ENCODE measurements at regions not wholly inside any gene's neighbourhood (a gene's known extent, or its start where the extent isn't known, plus 50 kb on each side); places are given as distances from the start of the nearest gene placed in this dataset.
A peak's percentile ranks its signal among the peaks of the same experiment; 100 is the strongest.
"Not testable (repeated sequence)": the region's sequence is repeated elsewhere in the genome, so short reads cannot be mapped to it uniquely, and the experiment has no call there.

DNA sequence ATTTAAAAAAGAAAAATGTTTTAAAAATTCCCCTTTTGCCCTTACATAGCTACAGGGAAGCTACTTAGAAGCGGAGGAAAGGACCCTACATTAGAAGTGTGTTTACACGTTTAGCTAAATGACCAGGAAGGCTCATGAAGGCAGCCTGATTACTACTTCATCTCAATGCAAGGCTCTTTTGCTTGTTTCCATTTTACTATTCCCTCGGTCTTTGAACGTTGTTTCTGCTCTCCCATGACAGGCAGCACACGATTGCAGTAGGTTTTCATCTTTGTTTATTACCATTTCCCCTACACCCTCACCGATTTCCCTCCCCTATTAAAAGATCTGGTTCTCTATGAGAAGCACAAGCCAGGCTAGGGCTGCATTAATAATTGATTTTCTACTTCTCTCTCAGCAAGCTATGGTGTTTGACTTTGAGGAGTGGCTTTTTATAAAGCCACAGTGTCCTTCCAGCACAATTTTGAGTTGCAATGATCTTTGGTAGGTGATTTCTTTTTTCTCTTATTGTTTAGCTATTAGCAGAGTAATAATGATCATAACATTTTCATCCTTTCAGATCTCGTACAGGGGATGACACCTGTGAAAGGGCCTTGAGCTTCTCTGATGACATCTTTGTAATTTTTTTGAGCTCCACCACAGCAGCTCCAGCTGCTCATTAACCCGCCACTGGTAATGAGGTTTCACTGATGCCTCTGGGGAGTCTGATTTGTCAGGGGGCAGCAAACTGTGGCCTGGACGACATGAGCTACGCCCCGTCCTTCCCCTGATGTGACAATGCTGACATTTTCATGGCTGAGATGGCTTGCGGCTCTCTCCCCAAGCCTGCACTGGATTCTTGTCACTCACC, 670.3 kb downstream of the UQCRFS1 start:
- CTCF ChIA-PET: interaction anchor here (0.5 kb wide), 1 partner anchor 19 kb away, joined by 3 read pairs; no protein-coding TSS in a partner anchor

DNA sequence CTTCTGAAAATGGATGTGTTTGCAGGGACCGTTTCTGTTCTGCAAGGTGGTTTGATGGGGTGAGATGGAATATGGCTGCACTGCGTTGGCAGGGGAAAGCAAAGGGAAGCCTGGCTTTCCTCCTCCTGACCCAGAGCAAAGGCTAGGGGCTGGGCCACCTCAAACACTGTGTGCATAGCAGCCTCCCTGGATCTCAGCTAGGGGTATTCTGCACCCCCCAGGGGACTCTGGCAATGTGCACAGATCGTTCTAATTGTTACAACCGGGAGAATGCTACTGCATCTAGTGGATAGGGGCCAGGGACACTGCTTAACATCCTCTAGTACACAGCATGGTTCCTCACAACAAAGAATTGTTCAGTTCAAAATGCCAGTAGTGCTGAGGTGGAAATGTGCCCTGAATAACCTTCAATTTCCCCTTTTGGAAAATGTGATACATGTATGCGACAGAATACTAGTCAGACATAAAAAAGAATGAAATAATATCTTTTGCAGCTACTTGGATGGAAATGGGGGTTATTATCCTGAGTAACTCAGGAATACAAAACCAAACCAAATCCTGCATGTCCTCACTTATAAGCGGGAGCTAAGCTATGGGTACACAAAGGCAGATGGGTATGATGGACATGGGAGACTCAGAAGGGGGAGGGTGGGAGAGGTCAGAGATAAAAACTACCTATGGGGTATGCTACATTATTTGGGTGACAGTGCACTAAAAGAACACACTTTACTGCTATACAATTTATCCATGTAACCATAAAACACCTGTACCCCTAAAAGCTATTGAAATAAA, 671.2 kb downstream of the UQCRFS1 start:
- CTCF ChIA-PET: interaction anchor here (0.8 kb wide), 1 partner anchor 70 kb away, joined by 3 read pairs; no protein-coding TSS in a partner anchor
- H3K4me1 Mint-ChIP-seq: no peaks in the 10 kb centered on the region
- H3K27ac Mint-ChIP-seq: no peak overlapping the region

More for the DNA sequence above, 670.3 kb downstream of the UQCRFS1 start:
- Mint-ChIP-seq H3K4me1 (no peaks in the 10 kb centered on the region), H3K9me3 (peaks cover 5% of the 10 kb centered on the region), H3K27ac (no peak overlapping the region), H3K27me3 (no peaks in the 10 kb centered on the region), H3K4me3 (no peak overlapping the region), H3K36me3 (no peaks in the 10 kb centered on the region)
- no peak for DNase-seq

DNA sequence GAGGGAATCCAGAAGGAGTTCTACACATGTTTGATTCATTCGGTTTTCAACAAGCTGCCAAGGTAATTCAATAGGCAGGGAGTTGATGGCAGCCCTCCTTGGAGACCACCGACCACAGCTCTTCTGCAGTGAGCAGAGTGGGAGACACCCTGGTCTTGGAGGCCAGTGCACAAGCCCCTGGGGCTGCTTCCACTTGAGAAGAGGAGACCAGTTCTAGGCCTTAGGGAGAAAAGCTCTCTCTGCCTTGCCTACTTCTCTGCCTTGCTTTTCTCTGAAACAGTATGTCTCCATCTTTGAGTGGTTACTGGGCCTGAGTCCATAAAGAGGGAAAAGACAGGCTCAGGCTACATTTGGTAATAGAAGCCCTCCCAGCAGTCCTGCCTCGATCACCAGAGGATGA, 671.9 kb downstream of the UQCRFS1 start:
- Mint-ChIP-seq H3K4me3 (no peak overlapping the region), H3K36me3 (no peaks in the 10 kb centered on the region), H3K4me1 (no peaks in the 10 kb centered on the region), H3K27me3 (no peaks in the 10 kb centered on the region), H3K27ac (peak overlapping the region; percentile 2), H3K9me3 (peaks cover 3% of the 10 kb centered on the region)
- no peak for DNase-seq
- CTCF ChIA-PET: no interaction called here

More for the DNA sequence above, 671.2 kb downstream of the UQCRFS1 start:
- no peaks in the 10 kb centered on the region for H3K36me3 Mint-ChIP-seq
- no peak for DNase-seq
- H3K4me3 Mint-ChIP-seq: no peak overlapping the region
- H3K9me3 Mint-ChIP-seq: peaks cover 5% of the 10 kb centered on the region
- H3K27me3 Mint-ChIP-seq: no peaks in the 10 kb centered on the region

DNA sequence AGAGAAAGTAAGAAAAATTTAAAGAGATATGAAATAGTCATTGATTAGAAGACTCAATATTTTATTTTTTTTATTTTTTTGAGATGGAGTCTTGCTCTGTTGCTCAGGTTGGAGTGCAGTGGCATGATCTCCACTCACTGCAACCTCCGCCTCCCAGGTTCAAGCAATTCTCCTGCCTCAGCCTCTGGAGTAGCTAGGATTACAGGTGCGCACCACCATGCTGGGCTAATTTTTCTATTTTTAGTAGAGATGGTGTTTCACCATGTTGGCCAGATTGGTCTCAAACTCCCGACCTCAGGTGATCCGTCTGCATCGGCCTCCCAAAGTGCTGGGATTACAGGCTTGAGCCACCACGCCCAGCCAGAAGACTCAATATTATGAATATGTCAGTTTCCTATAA, 672.6 kb downstream of the UQCRFS1 start:
- H3K4me3 Mint-ChIP-seq, H3K36me3 Mint-ChIP-seq, H3K27me3 Mint-ChIP-seq, H3K27ac Mint-ChIP-seq, H3K9me3 Mint-ChIP-seq, DNase-seq, H3K4me1 Mint-ChIP-seq, CTCF ChIA-PET: not testable (repeated sequence)

DNA sequence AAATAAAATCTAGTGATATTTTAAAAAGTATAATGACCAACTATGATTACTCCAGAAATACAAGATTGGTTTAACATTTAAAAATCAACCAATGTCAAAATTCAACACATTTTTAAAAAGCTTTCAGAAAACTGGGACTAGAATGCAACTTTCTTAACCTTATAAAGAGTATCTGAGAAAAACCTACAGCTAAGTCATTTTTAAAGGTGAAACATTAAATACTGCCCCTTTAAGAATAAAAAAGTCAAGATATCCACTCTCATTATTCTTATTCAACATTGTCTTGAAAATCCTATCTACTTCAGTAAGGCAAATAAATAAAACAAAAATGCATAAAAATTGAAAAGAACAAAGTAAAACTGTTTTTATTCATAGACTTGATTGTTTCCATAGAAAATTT, 673.2 kb downstream of the UQCRFS1 start:
- no peaks in the 10 kb centered on the region for H3K36me3 Mint-ChIP-seq
- no peaks in the 10 kb centered on the region for H3K4me1 Mint-ChIP-seq
- CTCF ChIA-PET: no interaction called here
- H3K27me3 Mint-ChIP-seq: no peaks in the 10 kb centered on the region
- H3K4me3 Mint-ChIP-seq: no peak overlapping the region
- H3K27ac Mint-ChIP-seq: no peak overlapping the region
- no peak for DNase-seq
- H3K9me3 Mint-ChIP-seq: peaks cover 6% of the 10 kb centered on the region

DNA sequence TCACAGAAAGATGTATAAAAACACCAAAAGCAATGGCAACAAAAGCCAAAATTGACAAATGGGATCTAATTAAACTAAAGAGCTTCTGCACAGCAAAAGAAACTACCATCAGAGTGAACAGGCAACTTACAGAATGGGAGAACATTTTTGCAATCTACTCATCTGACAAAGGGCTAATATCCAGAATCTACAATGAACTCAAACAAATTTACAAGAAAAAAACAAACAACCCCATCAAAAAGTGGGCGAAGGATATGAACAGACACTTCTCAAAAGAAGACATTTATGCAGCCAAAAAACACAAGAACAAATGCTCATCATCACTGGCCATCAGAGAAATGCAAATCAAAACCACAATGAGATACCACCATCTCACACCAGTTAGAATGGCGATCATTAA, 674.4 kb downstream of the UQCRFS1 start:
- H3K9me3 Mint-ChIP-seq, CTCF ChIA-PET, H3K4me3 Mint-ChIP-seq, H3K4me1 Mint-ChIP-seq, H3K27ac Mint-ChIP-seq, H3K27me3 Mint-ChIP-seq, H3K36me3 Mint-ChIP-seq, DNase-seq: not testable (repeated sequence)

DNA sequence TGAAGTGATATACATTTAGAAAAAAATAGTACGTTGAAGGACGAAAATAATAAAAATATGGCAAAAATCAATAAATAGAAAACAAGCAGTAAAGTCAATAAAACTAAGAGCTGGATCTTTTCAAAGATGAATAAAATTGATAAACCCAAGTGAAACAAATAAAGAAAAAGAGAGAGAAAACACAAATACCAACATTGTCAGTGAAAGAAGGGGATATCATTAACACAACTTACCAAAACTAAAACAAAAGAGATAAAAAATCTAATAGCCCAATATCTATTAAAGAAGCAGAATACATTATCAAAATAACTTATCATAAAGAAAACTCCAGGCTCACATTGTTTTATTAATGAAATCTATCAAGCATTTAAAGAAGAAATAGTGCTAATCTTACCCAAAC, 675.1 kb downstream of the UQCRFS1 start:
- Mint-ChIP-seq H3K36me3 (no peaks in the 10 kb centered on the region), H3K4me3 (no peak overlapping the region), H3K27me3 (no peaks in the 10 kb centered on the region), H3K9me3 (peaks cover 6% of the 10 kb centered on the region), H3K4me1 (no peaks in the 10 kb centered on the region), H3K27ac (no peak overlapping the region)
- CTCF ChIA-PET: no interaction called here
- DNase-seq: no peak

DNA sequence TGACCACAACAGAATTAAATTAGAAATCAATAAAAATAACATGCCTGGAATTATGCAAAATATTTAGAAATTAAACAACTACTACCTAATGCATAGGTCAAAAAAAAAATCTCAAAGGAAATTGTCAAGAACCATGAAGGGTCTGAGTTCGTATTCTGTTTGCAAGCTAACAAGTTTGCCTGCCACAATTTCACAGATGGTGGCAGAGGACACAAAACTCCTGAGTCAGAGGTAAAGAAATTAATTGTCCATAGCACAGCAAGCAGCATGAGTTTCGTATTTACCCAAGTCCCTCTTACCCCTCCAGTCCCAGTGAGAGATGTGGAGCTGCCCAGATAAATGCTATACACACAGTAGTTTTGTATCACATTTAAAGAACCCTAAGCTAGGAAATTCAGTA, 675.9 kb downstream of the UQCRFS1 start:
- CTCF ChIA-PET: no interaction called here
- no peak for DNase-seq
- H3K9me3 Mint-ChIP-seq: peaks cover 9% of the 10 kb centered on the region
- H3K4me1 Mint-ChIP-seq: no peaks in the 10 kb centered on the region
- no peak overlapping the region for H3K27ac Mint-ChIP-seq
- H3K36me3 Mint-ChIP-seq: no peaks in the 10 kb centered on the region
- H3K27me3 Mint-ChIP-seq: no peaks in the 10 kb centered on the region
- H3K4me3 Mint-ChIP-seq: no peak overlapping the region

DNA sequence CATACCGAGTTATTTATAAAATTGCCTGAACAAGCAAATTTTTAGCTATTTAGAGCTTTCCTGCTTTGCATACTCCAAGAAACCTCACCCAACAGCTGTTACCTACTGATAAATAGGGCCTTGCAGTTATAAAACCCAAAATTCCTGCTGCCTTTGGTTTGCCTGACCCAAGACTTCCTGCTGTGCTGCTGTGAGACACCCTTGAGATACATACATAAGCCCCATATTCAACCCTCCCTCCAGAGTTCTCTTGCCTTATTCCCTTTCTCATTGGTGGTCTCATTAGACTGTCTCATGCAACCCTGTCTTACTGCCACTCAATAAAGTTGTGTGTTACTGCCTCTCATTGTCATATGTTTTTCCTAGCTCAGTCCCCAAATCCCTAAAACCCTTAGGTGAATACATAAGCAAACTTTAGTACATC, 677.6 kb downstream of the UQCRFS1 start:
- no peaks in the 10 kb centered on the region for H3K36me3 Mint-ChIP-seq
- H3K27me3 Mint-ChIP-seq: no peaks in the 10 kb centered on the region
- no peak overlapping the region for H3K27ac Mint-ChIP-seq
- H3K4me1 Mint-ChIP-seq: no peaks in the 10 kb centered on the region
- CTCF ChIA-PET: interaction anchor here (0.7 kb wide), 1 partner anchor 123 kb away, joined by 3 read pairs; no protein-coding TSS in a partner anchor
- H3K9me3 Mint-ChIP-seq: peaks cover 9% of the 10 kb centered on the region
- no peak overlapping the region for H3K4me3 Mint-ChIP-seq
- DNase-seq: no peak

DNA sequence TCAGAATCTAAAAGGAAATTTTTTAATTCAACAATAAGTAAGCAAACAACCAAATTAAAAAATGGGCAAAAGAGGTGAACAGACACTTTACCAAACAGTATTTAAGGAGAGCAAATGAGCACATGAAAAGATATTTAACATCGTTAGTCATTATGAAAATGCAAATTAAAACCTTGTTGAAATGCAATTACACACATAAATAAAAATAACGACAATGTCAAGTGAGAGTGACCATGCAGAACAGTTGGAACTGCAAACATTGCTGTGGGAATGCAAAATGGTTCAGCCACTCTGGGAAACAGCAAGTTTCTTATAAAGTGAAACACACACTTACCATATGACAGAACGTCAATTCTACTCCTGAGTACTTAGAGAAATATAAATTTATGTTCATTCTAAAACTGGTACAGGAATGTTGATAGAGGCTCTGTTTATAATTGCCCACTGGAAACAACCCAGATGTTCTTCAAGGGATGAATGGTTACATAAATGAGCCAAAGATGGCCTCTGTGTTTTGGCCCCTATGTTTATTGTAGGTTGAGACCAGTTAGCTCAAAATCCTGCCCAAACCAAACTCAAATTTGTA, 678.1 kb downstream of the UQCRFS1 start:
- Mint-ChIP-seq H3K9me3 (peaks cover 9% of the 10 kb centered on the region), H3K27ac (no peak overlapping the region), H3K36me3 (no peaks in the 10 kb centered on the region), H3K4me3 (no peak overlapping the region), H3K27me3 (no peaks in the 10 kb centered on the region), H3K4me1 (no peaks in the 10 kb centered on the region)
- CTCF ChIA-PET: interaction anchor here (0.7 kb wide), 1 partner anchor 124 kb away, joined by 3 read pairs; no protein-coding TSS in a partner anchor
- DNase-seq: no peak

DNA sequence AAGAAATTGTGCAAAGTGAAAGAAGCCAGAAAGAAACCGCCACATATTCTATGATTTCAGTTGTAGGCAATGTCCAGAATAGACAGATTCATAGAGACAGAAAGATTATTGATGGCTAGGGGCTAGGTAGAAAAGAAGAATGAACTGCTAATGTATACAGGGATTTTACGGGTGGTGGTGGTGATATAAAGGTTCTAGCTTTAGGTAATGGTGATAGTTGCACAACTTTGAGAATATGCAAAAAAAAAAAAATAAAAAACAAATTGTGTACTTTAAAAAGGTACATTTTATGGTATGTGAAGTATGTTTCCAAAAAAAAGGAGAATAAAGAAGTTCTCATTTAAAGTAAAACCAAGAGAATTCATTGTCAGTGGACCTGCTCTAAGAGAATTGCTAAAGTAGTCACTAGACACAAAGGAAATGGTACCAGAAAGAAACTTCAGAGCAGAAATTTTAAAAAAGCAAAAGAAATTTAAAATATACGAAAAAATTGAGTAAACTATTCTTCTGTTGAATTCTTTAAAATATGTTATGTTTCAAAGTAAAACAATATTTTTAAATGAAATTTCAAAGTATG, 680.1 kb downstream of the UQCRFS1 start:
- no peaks in the 10 kb centered on the region for H3K4me1 Mint-ChIP-seq
- no peaks in the 10 kb centered on the region for H3K27me3 Mint-ChIP-seq
- H3K27ac Mint-ChIP-seq: no peak overlapping the region
- CTCF ChIA-PET: no interaction called here
- H3K9me3 Mint-ChIP-seq: peaks cover 6% of the 10 kb centered on the region
- H3K36me3 Mint-ChIP-seq: no peaks in the 10 kb centered on the region
- no peak for DNase-seq
- H3K4me3 Mint-ChIP-seq: no peak overlapping the region

DNA sequence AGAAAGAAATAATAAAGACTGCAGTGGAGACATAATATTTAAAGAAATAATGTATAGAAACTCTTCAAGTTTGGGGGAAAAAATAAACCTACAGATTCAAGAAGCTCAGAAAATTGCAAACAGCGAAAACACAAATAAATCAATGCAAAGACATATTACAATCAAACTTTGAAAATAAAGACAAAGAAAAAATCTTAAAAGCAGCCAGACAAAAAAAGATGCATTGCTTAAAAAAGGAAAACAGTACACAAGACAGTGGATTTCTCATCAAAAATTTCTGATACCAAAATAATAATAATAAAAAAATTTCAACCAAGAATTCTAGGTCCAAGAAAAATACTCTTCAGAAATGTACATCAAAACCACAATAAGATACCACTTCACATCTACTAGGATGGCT, 681.0 kb downstream of the UQCRFS1 start:
- no peak overlapping the region for H3K4me3 Mint-ChIP-seq
- no peaks in the 10 kb centered on the region for H3K4me1 Mint-ChIP-seq

DNA sequence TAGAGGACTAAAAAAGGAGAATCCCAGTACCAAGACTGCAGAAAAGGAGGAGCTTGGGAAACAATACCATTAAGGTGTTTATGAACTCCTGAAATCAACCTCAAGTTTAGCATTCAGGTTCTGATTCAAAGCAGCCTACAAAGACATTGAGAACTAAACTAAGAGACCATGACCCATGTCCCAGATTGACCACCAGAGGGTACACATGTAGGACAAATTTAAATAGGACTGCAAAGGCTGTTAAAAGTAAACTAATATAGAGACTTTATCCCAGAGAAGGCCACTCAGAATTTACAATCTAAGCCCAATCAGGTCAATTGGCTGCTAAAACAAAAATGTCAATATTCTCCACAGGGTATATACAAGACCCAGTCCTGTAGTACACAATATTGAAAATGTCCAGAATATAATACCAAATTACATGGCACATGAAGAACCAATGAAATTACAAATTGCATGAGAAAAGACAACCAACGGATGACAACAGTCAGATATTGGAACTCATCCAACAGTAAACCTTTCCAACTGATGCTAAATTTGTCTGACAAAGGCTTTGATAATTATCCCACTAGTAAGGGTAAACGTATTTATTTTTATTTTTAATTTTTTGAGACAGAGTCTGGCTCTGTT, 682.4 kb downstream of the UQCRFS1 start:
- Mint-ChIP-seq H3K27ac (no peak overlapping the region), H3K4me3 (no peak overlapping the region), H3K36me3 (no peaks in the 10 kb centered on the region), H3K9me3 (peaks cover 5% of the 10 kb centered on the region), H3K4me1 (no peaks in the 10 kb centered on the region), H3K27me3 (no peaks in the 10 kb centered on the region)
- no peak for DNase-seq
- CTCF ChIA-PET: no interaction called here

More for the DNA sequence above, 681.0 kb downstream of the UQCRFS1 start:
- CTCF ChIA-PET: no interaction called here
- Mint-ChIP-seq H3K9me3 (peaks cover 6% of the 10 kb centered on the region), H3K36me3 (no peaks in the 10 kb centered on the region), H3K27ac (no peak overlapping the region), H3K27me3 (no peaks in the 10 kb centered on the region)
- no peak for DNase-seq

DNA sequence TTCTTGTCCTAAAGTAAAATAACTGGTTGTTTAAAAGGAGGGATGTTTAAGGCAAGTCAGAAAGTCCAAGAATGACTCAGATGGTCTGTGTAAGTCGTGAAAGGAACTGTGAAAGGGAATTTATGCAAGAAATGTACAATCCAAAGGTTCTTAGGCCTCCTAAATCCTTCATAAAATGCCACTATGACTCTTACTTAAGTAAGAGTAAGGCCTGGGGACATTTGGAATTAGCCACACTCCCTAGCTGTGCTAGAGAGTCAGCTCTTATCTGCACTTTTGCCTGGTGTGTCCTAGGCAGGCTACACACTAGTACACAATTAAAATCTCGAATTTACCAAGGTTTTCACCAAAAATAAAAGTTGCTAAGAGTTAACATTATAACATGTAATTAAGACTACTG, 686.9 kb downstream of the UQCRFS1 start:
- CTCF ChIA-PET: no interaction called here
- no peaks in the 10 kb centered on the region for H3K4me1 Mint-ChIP-seq
- peaks cover 6% of the 10 kb centered on the region for H3K9me3 Mint-ChIP-seq
- no peak overlapping the region for H3K4me3 Mint-ChIP-seq
- H3K36me3 Mint-ChIP-seq: no peaks in the 10 kb centered on the region
- H3K27ac Mint-ChIP-seq: no peak overlapping the region
- H3K27me3 Mint-ChIP-seq: no peaks in the 10 kb centered on the region
- no peak for DNase-seq
